Astrocyte (in vitro differentiated cells and primary cell): ENCODE measurements at regions not wholly inside any gene's neighbourhood (a gene's known extent, or its start where the extent isn't known, plus 50 kb on each side); places are given as distances from the start of the nearest gene placed in this dataset.

Source experiments
- DNase-seq: peaks from one replicate; pipeline ENCODE4 v3.0.0-alpha.2; 2010; ENCODE audit warnings: low read depth
- FAIRE-seq: peaks from 2 replicates; lab custom pipeline; 2011; peaks lifted over from hg19 to GRCh38; lab: Jason Lieb, UNC
- H2AFZ ChIP-seq: 2 replicates; pipeline ENCODE4 v1.6.0; 2012; ENCODE audit warnings: low read depth, low read length, inconsistent platforms
- H3K27ac ChIP-seq: 2 replicates; pipeline ENCODE4 v1.5.1; 2011; ENCODE audit warnings: low read depth, low read length, inconsistent platforms
- H3K27me3 ChIP-seq: 2 replicates; pipeline ENCODE4 v1.6.0; 2011; ENCODE audit warnings: low read length, inconsistent platforms; ENCODE audit not compliant: insufficient read depth
- H3K36me3 ChIP-seq: 2 replicates; pipeline ENCODE4 v1.5.1; 2011; ENCODE audit warnings: low read length, inconsistent platforms; ENCODE audit not compliant: insufficient read depth
- H3K4me1 ChIP-seq: 2 replicates; pipeline ENCODE4 v1.5.1; 2011; ENCODE audit warnings: low read length, inconsistent platforms; ENCODE audit not compliant: insufficient read depth
- H3K4me2 ChIP-seq: 2 replicates; pipeline ENCODE4 v1.6.0; 2012; ENCODE audit warnings: low read length, inconsistent platforms
- H3K4me3 ChIP-seq: 2 replicates; pipeline ENCODE4 v1.5.1; 2011; ENCODE audit warnings: low read depth, mild to moderate bottlenecking, low read length, inconsistent platforms; ENCODE audit not compliant: insufficient read depth
- H3K79me2 ChIP-seq: 2 replicates; pipeline ENCODE4 v1.6.0; 2012; ENCODE audit warnings: mild to moderate bottlenecking, low read length, inconsistent platforms; ENCODE audit not compliant: insufficient read depth
- H3K9ac ChIP-seq: 2 replicates; pipeline ENCODE4 v1.6.0; 2012; ENCODE audit warnings: mild to moderate bottlenecking, low read length, inconsistent platforms
- H3K9me3 ChIP-seq: 2 replicates; pipeline ENCODE4 v1.5.1; 2012; ENCODE audit warnings: low read depth, mild to moderate bottlenecking, low read length, inconsistent platforms; ENCODE audit not compliant: insufficient read depth
- H4K20me1 ChIP-seq: 2 replicates; pipeline ENCODE4 v1.6.0; 2012; ENCODE audit warnings: low read length, inconsistent platforms; ENCODE audit not compliant: insufficient read depth
- H3K27ac Mint-ChIP-seq: one replicate; pipeline ENCODE4 v1.8.0; 2021; ENCODE audit warnings: mild to moderate bottlenecking, mixed read lengths; ENCODE audit not compliant: unreplicated experiment
- H3K27me3 Mint-ChIP-seq: one replicate; pipeline ENCODE4 v1.8.0; 2021; ENCODE audit warnings: low read depth, mixed read lengths; ENCODE audit not compliant: unreplicated experiment
- H3K36me3 Mint-ChIP-seq: one replicate; pipeline ENCODE4 v1.8.0; 2021; ENCODE audit warnings: low read depth, mixed read lengths; ENCODE audit not compliant: unreplicated experiment
- H3K4me1 Mint-ChIP-seq: one replicate; pipeline ENCODE4 v1.8.0; 2021; ENCODE audit warnings: low read depth, mixed read lengths; ENCODE audit not compliant: unreplicated experiment
- H3K4me3 Mint-ChIP-seq: one replicate; pipeline ENCODE4 v1.8.0; 2021; ENCODE audit warnings: mild to moderate bottlenecking, moderate library complexity, mixed read lengths; ENCODE audit not compliant: unreplicated experiment
- H3K9me3 Mint-ChIP-seq: one replicate; pipeline ENCODE4 v1.8.0; 2021; ENCODE audit warnings: mild to moderate bottlenecking, mixed read lengths; ENCODE audit not compliant: unreplicated experiment
- CTCF ChIP-seq: IDR thresholded peaks from 2 replicates; pipeline ENCODE4 v1.5.1; 2011; ENCODE audit warnings: low read depth, mild to moderate bottlenecking, inconsistent platforms, low read length, moderate library complexity; ENCODE audit not compliant: insufficient read depth
- EZH2 ChIP-seq: IDR thresholded peaks from 2 replicates; pipeline ENCODE4 v1.6.1; 2012; ENCODE audit warnings: mild to moderate bottlenecking, low read length, inconsistent platforms; ENCODE audit not compliant: insufficient read depth

GRCh38 chr3:79922633-79923032 lies 154.8 kb upstream of the ROBO1 start:
- no peaks in the 10 kb centered on the region for H3K27me3 Mint-ChIP-seq
- no peak for FAIRE-seq

GRCh38 chr3:79917561-79917960 lies 149.8 kb upstream of the ROBO1 start:
- DNase-seq (no peak), FAIRE-seq (no peak)
- H3K9me3 ChIP-seq = no peaks in the 10 kb centered on the region
- H3K79me2 ChIP-seq = no peaks in the 10 kb centered on the region
- H3K36me3 ChIP-seq = no peaks in the 10 kb centered on the region
- no peaks in the 10 kb centered on the region for H3K4me1 Mint-ChIP-seq
- no peaks in the 10 kb centered on the region for H3K36me3 Mint-ChIP-seq
- no peak overlapping the region for H3K4me2 ChIP-seq
- H3K4me3 ChIP-seq = no peak overlapping the region
- H3K27ac Mint-ChIP-seq = no peak overlapping the region
- no peak overlapping the region for H3K4me3 Mint-ChIP-seq
- no peak overlapping the region for H3K27ac ChIP-seq
- no peak for TF ChIP-seq EZH2
- TF ChIP-seq CTCF = no peak
- no peak overlapping the region for H3K9ac ChIP-seq
- no peaks in the 10 kb centered on the region for H3K4me1 ChIP-seq
- H2AFZ ChIP-seq = no peak overlapping the region
- no peaks in the 10 kb centered on the region for H4K20me1 ChIP-seq
- no peaks in the 10 kb centered on the region for H3K27me3 Mint-ChIP-seq
- H3K9me3 Mint-ChIP-seq = no peaks in the 10 kb centered on the region
- H3K27me3 ChIP-seq = no peaks in the 10 kb centered on the region

More at GRCh38 chr3:79922633-79923032, 154.8 kb upstream of the ROBO1 start:
- H3K27ac Mint-ChIP-seq = no peak overlapping the region
- Histone ChIP-seq H3K27me3 (no peaks in the 10 kb centered on the region), H3K4me2 (no peak overlapping the region), H4K20me1 (no peaks in the 10 kb centered on the region), H3K9me3 (no peaks in the 10 kb centered on the region), H3K36me3 (no peaks in the 10 kb centered on the region), H2AFZ (no peak overlapping the region), H3K27ac (no peak overlapping the region), H3K4me1 (no peaks in the 10 kb centered on the region), H3K4me3 (no peak overlapping the region), H3K79me2 (no peaks in the 10 kb centered on the region), H3K9ac (no peak overlapping the region)
- no peak for DNase-seq
- H3K36me3 Mint-ChIP-seq = no peaks in the 10 kb centered on the region
- no peaks in the 10 kb centered on the region for H3K9me3 Mint-ChIP-seq
- no peak for TF ChIP-seq EZH2
- no peak for TF ChIP-seq CTCF
- no peaks in the 10 kb centered on the region for H3K4me1 Mint-ChIP-seq
- H3K4me3 Mint-ChIP-seq = no peak overlapping the region

GRCh38 chr3:79910337-79910736 lies 142.5 kb upstream of the ROBO1 start:
- Histone ChIP-seq H3K36me3 (no peaks in the 10 kb centered on the region), H3K9me3 (no peaks in the 10 kb centered on the region), H4K20me1 (no peaks in the 10 kb centered on the region), H3K27me3 (no peaks in the 10 kb centered on the region), H3K4me3 (no peak overlapping the region), H3K9ac (no peak overlapping the region), H3K4me2 (no peak overlapping the region), H3K79me2 (no peaks in the 10 kb centered on the region), H3K4me1 (no peaks in the 10 kb centered on the region), H3K27ac (no peak overlapping the region), H2AFZ (no peak overlapping the region)
- Mint-ChIP-seq H3K36me3 (no peaks in the 10 kb centered on the region), H3K27ac (no peak overlapping the region), H3K9me3 (no peaks in the 10 kb centered on the region), H3K4me3 (no peak overlapping the region), H3K4me1 (peaks cover 2% of the 10 kb centered on the region), H3K27me3 (no peaks in the 10 kb centered on the region)
- no peak for DNase-seq
- no peak for FAIRE-seq
- TF ChIP-seq CTCF (no peak), EZH2 (no peak)
